ENCODE measurements at regions not wholly inside any gene's neighbourhood (a gene's known extent, or its start where the extent isn't known, plus 50 kb on each side); places are given as distances from the start of the nearest gene placed in this dataset.

DNA sequence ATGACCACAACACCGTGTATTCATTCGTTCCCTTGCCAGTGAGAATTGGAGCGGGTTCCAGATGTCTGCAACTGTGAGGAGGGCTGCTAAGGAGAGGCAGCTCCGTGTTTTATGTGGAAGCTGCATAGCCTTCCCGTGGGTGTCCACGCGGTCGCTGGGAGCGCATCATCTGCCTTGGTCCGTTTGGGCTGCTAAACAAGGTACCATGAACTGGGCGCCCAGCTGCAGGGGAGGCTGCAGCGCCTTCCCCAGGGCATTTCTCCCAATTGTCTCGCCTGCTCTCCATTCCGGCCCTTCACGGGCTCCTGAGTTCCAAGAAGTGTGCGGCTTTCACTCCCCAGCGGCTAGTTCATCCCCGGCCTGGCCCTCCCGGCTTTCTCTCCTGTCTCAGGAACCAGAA lies 1446.4 kb downstream of the TBC1D22A start:
- Histone ChIP-seq H3K4me3 (replicated peaks in 1 of 3; ENCODE audit: insufficient read depth in 1 of 3, low read depth in 2 of 3, low read length in 3 of 3) (no peak overlapping the region), H3K27me3 (ENCODE audit: control insufficient read depth in 1 of 2, insufficient read depth in 2 of 2, low read length in 2 of 2) (peaks cover 1 to 14% of the 10 kb centered on the region in 2 experiments; a peak in 3 of 5 replicates), H2AFZ (ENCODE audit: low read length) (no peak overlapping the region), H4K20me1 (ENCODE audit: insufficient read depth, low read length) (no peaks in the 10 kb centered on the region), H3K36me3 (replicated peaks in 1 of 2; ENCODE audit: control insufficient read depth in 1 of 2, insufficient read depth in 2 of 2, low read length in 2 of 2) (no peaks in the 10 kb centered on the region), H3K79me2 (ENCODE audit: insufficient read depth, low read length) (no peaks in the 10 kb centered on the region), H3K27ac (ENCODE audit: extremely low read length, insufficient read depth, low read length) (no peak overlapping the region), H3K9ac (ENCODE audit: insufficient read depth, low read depth, low read length) (no peak overlapping the region), H3K4me2 (ENCODE audit: low read depth, low read length) (no peak overlapping the region), H3K9me3 (ENCODE audit: low read length) (no peaks in the 10 kb centered on the region), H3K4me1 (ENCODE audit: insufficient read depth, low read length) (no peaks in the 10 kb centered on the region)
- in situ Hi-C loops (cut with HindIII; ENCODE audit: extremely low pct_ligation_motif_present, low pct_unique_long_range_greater_than_20kb) (no loop called here), intact Hi-C loops (cut with micrococcal nuclease; ENCODE audit: unreplicated experiment) (no loop called here)
- POLR2A ChIA-PET = no interaction called here
- no peak for DNase-seq (ENCODE audit: low spot score)
- FAIRE-seq = no peak
- no TSS peak for BruUV-seq (replicated peaks)
- WGBS (ENCODE audit: low lambda C conversion rate) = 6% methylated on average over 6 of the region's 19 CpGs
- ATAC-seq = no peak
- no peak for TF ChIP-seq ZNF121 (CRISPR knock-in tag; IDR thresholded peaks at IDR 0.05)
- no peak for TF ChIP-seq PHF8 (CRISPR knock-in tag; IDR thresholded peaks at IDR 0.05)
- no peak for TF ChIP-seq GABPB1 (CRISPR knock-in tag; IDR thresholded peaks at IDR 0.05)
- TF ChIP-seq, protein P1, sequence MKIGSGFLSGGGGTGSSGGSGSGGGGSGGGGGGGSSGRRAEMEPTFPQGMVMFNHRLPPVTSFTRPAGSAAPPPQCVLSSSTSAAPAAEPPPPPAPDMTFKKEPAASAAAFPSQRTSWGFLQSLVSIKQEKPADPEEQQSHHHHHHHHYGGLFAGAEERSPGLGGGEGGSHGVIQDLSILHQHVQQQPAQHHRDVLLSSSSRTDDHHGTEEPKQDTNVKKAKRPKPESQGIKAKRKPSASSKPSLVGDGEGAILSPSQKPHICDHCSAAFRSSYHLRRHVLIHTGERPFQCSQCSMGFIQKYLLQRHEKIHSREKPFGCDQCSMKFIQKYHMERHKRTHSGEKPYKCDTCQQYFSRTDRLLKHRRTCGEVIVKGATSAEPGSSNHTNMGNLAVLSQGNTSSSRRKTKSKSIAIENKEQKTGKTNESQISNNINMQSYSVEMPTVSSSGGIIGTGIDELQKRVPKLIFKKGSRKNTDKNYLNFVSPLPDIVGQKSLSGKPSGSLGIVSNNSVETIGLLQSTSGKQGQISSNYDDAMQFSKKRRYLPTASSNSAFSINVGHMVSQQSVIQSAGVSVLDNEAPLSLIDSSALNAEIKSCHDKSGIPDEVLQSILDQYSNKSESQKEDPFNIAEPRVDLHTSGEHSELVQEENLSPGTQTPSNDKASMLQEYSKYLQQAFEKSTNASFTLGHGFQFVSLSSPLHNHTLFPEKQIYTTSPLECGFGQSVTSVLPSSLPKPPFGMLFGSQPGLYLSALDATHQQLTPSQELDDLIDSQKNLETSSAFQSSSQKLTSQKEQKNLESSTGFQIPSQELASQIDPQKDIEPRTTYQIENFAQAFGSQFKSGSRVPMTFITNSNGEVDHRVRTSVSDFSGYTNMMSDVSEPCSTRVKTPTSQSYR (CRISPR knock-in tag; IDR thresholded peaks at IDR 0.05; ENCODE audit: borderline replicate concordance) = no peak
- no peak for TF ChIP-seq NR2C2 (CRISPR knock-in tag; IDR thresholded peaks at IDR 0.05; ENCODE audit: borderline replicate concordance)
- TF ChIP-seq ZNF878 (CRISPR knock-in tag; IDR thresholded peaks at IDR 0.05) = no peak
- TF ChIP-seq PHB2 (IDR thresholded peaks at IDR 0.05; ENCODE audit: partially characterized antibody) = no peak
- CTCF ChIA-PET (ENCODE audit: low intra/inter-chr PET ratio, low total read pairs) = no interaction called here

Measured in HepG2 (cell line).